Activated CD8-positive, alpha-beta T cell treated with anti-CD3 and anti-CD28 coated beads for 36 hours (primary cell): ENCODE measurements at regions not wholly inside any gene's neighbourhood (a gene's known extent, or its start where the extent isn't known, plus 50 kb on each side); places are given as distances from the start of the nearest gene placed in this dataset.

Experiments used
- ATAC-seq: fragments of 200-7000 bp; cut with Tn5 transposase; one replicate; pipeline ENCODE4 v1.10.0; 2021; ENCODE audit warnings: mild to moderate bottlenecking, moderate library complexity
- CTCF ChIA-PET: fragments of 350-600 bp; sonication (Branson Sonifier 250); formaldehyde crosslinking; loops from one replicate; lab custom pipeline; 2021; ENCODE audit warnings: antibody characterized with exemption; lab: Charles Lee
- POLR2A ChIA-PET: fragments of 350-600 bp; sonication (Branson Sonifier 250); formaldehyde crosslinking; loops from one replicate; lab custom pipeline; 2021; ENCODE audit warnings: antibody characterized with exemption; lab: Charles Lee
- DNase-seq: peaks from one replicate; pipeline ENCODE4 v3.0.0-alpha.2; 2020
- H3K27ac Mint-ChIP-seq: one replicate; pipeline ENCODE4 v1.8.0; 2021; ENCODE audit warnings: mild to moderate bottlenecking, mixed read lengths
- H3K27me3 Mint-ChIP-seq: one replicate; pipeline ENCODE4 v1.8.0; 2021; ENCODE audit warnings: mixed read lengths
- H3K36me3 Mint-ChIP-seq: one replicate; pipeline ENCODE4 v1.8.0; 2021; ENCODE audit warnings: low read depth, mixed read lengths
- H3K4me1 Mint-ChIP-seq: one replicate; pipeline ENCODE4 v1.8.0; 2021; ENCODE audit warnings: low read depth, mixed read lengths
- H3K4me3 Mint-ChIP-seq: one replicate; pipeline ENCODE4 v1.8.0; 2021; ENCODE audit warnings: mild to moderate bottlenecking, moderate library complexity, mixed read lengths
- H3K9me3 Mint-ChIP-seq: one replicate; pipeline ENCODE4 v1.8.0; 2021; ENCODE audit warnings: mixed read lengths
- intact Hi-C: fragments of 100-400 bp; cut with micrococcal nuclease; formaldehyde crosslinking; loops from one replicate; pipeline ENCODE4 v1.10.0; 2022
- TF ChIP-seq, protein P1 (sequence below): fragments of 200-600 bp; IDR thresholded peaks from one replicate; pipeline ENCODE4 v1.8.0; 2022; ENCODE audit warnings: antibody characterized with exemption, mild to moderate bottlenecking

DNA sequence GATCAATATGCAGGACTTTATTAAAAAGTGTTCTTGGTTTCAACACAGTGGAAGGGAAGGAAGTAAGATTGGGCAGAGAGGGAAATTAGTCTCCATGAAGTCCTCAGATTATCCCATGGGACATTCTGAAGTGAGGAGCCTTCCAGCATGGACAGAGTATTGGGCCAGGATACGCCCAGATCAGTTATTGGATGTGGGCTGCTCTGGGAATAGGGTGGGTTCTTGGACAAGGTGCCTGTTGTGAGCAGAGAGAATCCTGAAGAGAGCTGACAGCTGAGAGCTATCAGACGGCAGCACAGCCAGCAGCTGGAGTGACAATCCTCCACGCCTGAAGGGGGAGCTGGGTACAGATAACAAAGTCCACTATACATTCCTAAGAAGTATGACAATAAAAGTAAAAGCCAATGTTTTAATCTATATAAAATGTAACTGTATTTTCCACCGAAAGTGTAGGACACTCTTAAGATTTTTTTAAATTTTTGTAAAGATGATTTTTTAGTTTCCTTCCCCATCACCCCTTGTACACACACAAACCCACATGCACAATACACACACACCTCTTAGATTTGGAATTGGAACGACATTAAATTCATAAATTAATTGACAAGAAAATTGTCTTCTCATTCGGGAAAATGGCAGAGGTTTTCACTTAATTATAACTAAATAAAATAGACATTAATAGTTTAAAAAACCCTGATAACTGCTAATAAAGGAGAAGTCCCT, 107.8 kb downstream of the FBXO5 start:
- H3K36me3 Mint-ChIP-seq: no peaks in the 10 kb centered on the region
- no peaks in the 10 kb centered on the region for H3K4me1 Mint-ChIP-seq
- no peak overlapping the region for H3K27ac Mint-ChIP-seq
- ChIA-PET CTCF (no interaction called here), POLR2A (no interaction called here)
- ATAC-seq (no peak), DNase-seq (no peak)
- H3K27me3 Mint-ChIP-seq: peaks cover 15% of the 10 kb centered on the region
- peaks cover 6% of the 10 kb centered on the region for H3K9me3 Mint-ChIP-seq
- intact Hi-C loops: no loop called here
- TF ChIP-seq, protein P1, sequence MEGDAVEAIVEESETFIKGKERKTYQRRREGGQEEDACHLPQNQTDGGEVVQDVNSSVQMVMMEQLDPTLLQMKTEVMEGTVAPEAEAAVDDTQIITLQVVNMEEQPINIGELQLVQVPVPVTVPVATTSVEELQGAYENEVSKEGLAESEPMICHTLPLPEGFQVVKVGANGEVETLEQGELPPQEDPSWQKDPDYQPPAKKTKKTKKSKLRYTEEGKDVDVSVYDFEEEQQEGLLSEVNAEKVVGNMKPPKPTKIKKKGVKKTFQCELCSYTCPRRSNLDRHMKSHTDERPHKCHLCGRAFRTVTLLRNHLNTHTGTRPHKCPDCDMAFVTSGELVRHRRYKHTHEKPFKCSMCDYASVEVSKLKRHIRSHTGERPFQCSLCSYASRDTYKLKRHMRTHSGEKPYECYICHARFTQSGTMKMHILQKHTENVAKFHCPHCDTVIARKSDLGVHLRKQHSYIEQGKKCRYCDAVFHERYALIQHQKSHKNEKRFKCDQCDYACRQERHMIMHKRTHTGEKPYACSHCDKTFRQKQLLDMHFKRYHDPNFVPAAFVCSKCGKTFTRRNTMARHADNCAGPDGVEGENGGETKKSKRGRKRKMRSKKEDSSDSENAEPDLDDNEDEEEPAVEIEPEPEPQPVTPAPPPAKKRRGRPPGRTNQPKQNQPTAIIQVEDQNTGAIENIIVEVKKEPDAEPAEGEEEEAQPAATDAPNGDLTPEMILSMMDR: no peak
- no peak overlapping the region for H3K4me3 Mint-ChIP-seq

DNA sequence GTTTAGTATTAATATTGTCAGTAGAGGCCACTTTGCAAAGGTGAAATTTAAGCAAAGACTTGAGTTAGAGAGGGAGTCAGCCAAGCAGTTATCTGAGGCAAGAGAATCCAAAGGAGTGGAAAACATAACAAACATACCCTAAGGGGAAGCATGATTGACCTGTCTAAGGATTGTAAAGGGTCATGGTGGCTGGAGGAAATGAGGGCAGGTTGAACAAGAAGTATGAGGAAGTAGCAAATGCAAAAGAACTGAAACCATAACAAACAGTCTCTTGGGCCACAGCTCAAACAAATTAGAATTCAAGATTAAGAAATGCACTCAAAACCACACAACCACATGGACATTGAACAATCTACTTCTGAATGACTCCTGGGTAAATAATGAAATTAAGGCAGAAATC, 103.2 kb downstream of the FBXO5 start:
- TF ChIP-seq, protein P1: no peak
- intact Hi-C loops: no loop called here

DNA sequence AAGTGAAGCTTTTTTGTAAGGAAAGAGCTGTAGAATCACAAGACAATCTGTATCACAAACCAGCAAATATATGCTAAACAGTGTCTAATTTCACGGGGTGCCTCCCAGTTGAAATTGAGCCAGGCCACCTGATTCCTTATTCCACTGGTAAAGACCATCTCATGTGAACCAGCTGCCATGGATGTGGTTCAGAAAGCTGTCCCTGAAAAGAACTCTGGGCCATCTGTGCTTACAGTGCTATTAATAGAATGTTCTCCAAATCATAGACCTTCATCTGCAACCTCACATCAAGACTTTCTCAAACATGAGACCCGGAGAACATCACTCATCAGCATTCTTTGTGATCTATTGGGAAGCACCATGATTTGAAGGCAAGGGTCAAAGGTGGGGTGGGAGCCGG, 89.7 kb downstream of the FBXO5 start:
- CTCF ChIA-PET: no interaction called here
- Mint-ChIP-seq H3K9me3 (no peaks in the 10 kb centered on the region), H3K27ac (no peak overlapping the region), H3K4me3 (no peak overlapping the region), H3K27me3 (peaks cover 23% of the 10 kb centered on the region), H3K36me3 (no peaks in the 10 kb centered on the region), H3K4me1 (no peaks in the 10 kb centered on the region)
- intact Hi-C loops: no loop called here
- DNase-seq: no peak
- no peak for ATAC-seq
- POLR2A ChIA-PET: no interaction called here
- TF ChIP-seq, protein P1: no peak

More for the DNA sequence above, 103.2 kb downstream of the FBXO5 start:
- ChIA-PET CTCF (no interaction called here), POLR2A (no interaction called here)
- H3K4me3 Mint-ChIP-seq: no peak overlapping the region
- no peak for ATAC-seq
- no peak for DNase-seq
- H3K27ac Mint-ChIP-seq: no peak overlapping the region
- no peaks in the 10 kb centered on the region for H3K4me1 Mint-ChIP-seq
- H3K36me3 Mint-ChIP-seq: no peaks in the 10 kb centered on the region
- peaks cover 12% of the 10 kb centered on the region for H3K9me3 Mint-ChIP-seq
- peaks cover 12% of the 10 kb centered on the region for H3K27me3 Mint-ChIP-seq

DNA sequence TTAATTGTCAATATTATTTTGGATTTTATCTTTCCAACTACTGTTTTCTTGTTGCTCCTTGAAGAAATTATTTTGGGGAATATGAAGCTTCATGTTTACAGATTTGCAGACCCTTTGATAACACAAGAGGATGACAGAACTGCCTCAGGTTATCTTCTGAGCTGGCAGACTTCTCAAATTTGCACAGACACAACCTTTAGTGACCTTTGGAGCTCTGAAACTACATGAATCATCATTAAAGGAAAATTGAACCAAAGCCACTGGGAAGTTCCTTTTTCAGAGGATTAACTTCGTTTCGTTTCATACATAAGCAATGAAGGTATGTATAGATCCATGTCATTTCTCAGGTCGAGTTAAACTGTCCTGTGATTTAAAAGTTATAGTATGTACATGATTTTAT, 85.9 kb downstream of the FBXO5 start:
- Mint-ChIP-seq H3K27me3 (peaks cover 16% of the 10 kb centered on the region), H3K9me3 (no peaks in the 10 kb centered on the region)
- CTCF ChIA-PET: interaction anchor here (0.7 to 2.3 kb wide), 12 partner anchors 9 to 59 kb away, joined by 3 to 10 read pairs (median 4); no protein-coding TSS in a partner anchor

More for the DNA sequence above, 85.9 kb downstream of the FBXO5 start:
- H3K4me3 Mint-ChIP-seq: no peak overlapping the region
- TF ChIP-seq, protein P1: no peak
- H3K27ac Mint-ChIP-seq: no peak overlapping the region
- DNase-seq (no peak), ATAC-seq (no peak)
- intact Hi-C loops: no loop called here
- H3K36me3 Mint-ChIP-seq: no peaks in the 10 kb centered on the region
- POLR2A ChIA-PET: no interaction called here
- no peaks in the 10 kb centered on the region for H3K4me1 Mint-ChIP-seq
